DMS53 (cell line): ENCODE measurements at regions not wholly inside any gene's neighbourhood (a gene's known extent, or its start where the extent isn't known, plus 50 kb on each side); places are given as distances from the start of the nearest gene placed in this dataset.

Experiments used
- DNase-seq: peaks from one replicate; lab custom pipeline; 2025; lab: John Stamatoyannopoulos, UW

DNA sequence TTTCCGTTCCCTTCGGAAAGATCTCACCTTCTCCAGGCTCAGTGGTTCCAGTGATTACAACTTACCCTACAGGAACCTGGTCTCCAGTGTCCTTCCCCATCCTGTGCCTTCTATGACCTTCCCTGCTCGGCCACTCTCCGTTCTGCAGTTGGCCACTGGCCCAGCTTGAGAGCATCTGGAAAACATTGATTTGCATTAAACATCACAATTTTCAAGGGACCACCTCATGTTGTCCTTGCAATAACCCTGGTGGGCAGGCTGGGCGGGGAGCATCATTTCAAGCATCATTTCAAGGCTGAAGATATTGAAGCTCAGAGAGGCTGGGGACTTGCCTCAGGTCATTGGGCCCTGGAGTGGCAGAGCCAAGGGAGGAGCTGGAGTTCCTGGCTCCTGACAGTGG, 177.4 kb downstream of the SEC61B start:
- no peak for DNase-seq

- DNase-seq = no peak
Observed at GRCh38 chr9:99400184-99400731, 178.2 kb downstream of the SEC61B start.

GRCh38 chr9:99401680-99402504, 179.8 kb downstream of the SEC61B start:
- DNase-seq = no peak

DNA sequence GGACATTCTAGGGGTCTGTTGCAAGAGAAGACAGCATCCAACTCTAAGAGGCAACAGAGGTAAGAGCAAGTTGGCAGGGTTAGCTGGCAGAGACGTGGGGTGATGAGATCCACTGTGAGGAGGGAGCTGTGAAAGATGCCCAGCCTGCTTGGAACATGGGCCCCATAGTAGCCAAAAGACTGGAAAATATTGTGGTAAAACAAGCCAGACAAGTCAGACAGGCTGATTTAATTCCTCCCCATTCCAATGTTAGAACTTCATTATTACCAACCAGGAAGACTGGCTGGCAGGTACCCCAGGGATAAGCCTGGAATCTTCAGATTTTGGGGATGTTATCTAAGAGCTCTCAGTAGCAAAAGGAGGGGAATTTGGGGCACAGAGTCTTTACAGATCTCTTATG, 181.3 kb downstream of the SEC61B start:
- no peak for DNase-seq

DNA sequence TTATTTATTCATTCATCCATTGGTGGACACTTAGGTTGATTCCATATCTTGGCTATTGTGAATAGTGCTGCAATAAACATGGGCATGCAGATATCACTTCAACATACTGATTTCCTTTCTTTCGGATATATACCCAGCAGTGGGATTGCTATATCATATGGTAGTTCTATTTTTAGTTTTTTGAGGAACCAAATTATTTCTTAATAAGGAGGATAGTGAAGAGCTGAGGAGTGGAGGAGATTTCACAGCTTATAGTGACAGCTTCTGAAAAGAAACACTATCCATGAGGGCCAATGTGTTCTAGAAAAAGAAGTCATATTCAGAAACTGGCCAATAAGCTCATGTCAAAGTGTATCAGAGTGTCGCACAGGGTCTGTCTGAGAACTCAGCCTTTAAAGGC, 183.3 kb downstream of the SEC61B start:
- no peak for DNase-seq

DNA sequence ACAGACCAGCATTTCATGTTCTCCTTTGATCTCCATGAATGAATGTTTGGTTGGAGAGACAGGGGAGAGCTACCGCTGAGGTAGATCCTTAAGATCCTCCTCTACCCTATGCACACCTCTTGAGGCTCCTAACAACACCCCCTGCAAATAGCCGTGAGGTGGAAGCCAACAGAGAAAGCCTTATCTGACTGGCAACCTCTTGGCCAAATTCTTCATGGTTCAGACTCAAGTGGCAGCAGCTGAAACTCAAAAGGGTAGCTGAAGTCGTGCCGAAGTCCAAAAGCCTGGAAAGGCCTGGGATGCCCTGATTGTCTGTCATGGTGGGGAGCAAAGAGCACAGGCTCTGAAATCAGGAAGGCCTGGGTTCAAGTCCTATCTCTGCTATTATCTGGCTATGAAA, 184.9 kb downstream of the SEC61B start:
- no peak for DNase-seq

- peak; percentile 6 for DNase-seq
Observed at GRCh38 chr9:99411068-99411467, 189.0 kb downstream of the SEC61B start.

DNA sequence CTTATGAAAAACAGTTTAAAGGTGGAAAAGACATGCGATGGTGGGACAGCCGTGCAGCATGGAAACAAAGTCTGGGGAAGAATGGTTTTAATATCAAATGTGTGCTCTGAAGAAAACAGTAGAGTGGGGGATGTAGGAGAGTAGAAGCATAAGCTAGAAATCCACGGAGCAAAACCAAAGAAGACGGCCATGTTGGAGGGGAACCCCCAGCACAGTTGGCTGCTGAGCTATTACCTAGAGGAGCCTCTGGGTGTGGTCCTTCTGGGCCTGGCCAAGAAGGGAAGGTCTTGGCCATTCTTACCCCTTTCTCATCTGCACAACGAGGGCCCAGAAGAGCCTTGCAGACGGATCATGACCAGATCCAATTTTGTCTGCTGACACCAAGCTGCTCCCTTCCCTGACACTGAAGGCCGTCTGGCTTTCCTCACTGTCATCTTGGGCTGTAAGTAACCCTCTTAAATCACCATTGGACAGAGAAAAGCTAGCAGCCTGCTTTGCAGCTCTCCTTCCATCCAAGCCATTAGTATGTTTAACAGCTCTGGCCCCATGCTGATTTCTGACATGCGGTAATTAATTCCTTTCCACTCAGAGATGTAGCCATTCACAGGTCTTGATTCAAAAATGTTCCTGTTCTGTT, 189.5 kb downstream of the SEC61B start:
- DNase-seq = no peak

DNA sequence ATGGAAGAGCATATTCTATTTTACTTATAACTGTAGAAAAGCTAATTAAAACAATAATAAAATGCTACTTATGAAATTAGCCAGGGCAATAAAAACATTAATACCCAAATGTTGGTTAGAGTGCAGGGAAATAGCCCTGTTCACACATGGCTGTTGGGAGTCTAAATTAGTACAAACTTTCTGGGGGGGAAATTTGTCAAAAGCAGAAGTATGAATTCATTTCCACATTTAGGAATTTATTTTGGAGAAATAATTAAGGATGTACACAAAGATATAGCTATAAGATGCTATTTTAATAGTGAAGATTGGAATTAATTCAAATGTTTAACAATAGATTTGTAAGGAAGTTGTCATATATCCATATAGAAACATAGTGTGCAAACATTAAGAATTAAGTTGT, 190.5 kb downstream of the SEC61B start:
- no peak for DNase-seq

GRCh38 chr9:99414321-99414720, 192.2 kb downstream of the SEC61B start:
- DNase-seq = no peak

DNA sequence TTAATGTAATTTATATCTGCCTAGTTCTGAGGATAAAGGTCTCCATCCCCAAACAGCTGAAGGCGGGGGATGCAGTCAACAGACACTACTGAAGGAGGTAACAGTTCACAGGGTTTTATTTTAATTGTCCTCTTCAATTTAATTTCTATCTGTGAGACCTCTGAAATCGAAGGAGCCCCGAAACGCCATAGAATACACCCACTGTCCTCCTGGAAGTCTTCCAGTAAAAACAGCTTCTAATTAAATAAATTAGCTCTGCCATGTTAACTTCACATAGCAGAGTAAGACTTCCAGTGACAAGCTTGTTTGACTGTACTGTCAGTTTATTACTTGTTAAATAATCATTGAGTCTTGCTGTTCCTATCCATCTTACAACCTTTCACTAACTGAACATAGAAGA, 193.5 kb downstream of the SEC61B start:
- DNase-seq = no peak

DNA sequence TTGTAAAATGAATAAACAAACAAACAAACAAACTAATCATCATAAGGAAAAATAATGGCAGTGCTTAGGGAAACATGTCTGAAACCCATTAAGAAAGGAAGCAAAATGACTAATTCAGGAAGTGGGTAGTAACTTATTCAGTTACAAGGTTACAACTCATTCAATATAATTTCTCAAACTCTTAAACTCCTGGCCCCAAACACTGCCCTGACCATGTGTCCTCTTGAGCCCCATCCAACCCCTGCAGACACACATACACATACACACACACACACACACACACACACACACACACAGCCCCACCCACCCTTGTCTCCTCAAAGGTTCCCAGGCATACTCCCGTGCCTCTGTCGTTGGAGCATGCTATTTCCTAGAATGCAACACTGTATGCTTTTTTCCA, 193.9 kb downstream of the SEC61B start:
- DNase-seq = no peak

- no peak for DNase-seq
Observed at GRCh38 chr9:99419070-99419469, 197.0 kb downstream of the SEC61B start.

DNA sequence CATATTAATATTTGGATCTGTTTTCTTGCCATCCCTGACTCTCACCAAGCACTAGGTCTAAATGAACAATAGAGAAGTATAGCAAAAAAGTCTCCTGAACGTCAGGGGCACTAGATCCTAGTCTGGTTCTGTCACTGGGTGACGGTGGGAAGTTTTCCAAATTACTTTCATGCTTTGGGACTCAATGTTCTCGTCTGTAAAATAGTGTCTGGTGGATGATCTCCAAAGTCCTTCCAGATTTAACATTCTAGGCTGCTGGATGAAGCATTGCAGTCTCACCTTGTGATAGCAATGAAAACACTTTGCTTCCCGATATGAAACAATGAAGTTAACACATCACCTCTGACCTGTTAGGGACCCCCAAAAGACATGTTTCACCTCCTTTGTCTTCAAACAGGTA, 199.3 kb downstream of the SEC61B start:
- DNase-seq = no peak

- DNase-seq = no peak
Observed at GRCh38 chr9:99425124-99425523, 203.0 kb downstream of the SEC61B start.

DNA sequence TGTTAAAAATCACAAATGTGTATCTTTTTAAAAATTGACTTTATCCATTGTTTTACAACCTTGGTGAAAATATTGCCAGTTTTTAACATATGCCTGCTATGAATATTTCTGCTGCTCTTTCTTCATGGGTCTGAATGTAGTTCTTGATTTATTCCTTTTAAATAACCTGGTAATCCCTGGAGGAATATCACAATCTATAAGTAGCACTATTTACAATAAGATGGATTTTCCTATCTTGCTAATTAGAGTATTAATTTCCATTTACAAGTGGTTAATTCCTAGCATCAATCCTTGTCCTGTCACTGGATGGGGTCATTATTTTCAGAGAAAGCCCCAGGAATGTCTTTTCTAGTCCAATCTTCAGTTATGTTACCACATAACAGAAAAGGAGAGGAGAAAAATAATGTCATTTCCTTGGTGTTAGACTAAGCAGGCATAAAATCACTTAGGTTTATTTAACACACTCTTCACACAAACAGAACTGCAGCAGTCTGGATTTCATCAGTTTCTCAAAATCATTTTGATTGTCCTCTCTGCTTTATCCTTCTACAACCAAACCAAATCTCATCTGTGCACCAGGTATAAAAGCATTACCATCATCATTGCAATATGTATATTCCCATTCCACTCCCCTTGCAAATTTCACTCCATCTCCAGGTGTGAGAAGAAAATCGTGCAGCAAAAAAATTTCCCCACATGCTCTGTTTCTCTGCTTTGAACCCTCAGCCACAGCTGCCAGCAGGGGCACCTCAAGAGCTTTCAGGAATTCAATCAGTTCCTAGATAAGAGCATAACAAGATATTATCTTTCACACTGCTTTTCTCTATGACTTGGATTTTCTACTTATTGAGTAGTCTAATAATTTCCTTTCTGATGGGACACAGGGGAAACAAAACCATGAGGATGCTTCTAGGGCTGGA, 204.1 kb downstream of the SEC61B start:
- no peak for DNase-seq

DNA sequence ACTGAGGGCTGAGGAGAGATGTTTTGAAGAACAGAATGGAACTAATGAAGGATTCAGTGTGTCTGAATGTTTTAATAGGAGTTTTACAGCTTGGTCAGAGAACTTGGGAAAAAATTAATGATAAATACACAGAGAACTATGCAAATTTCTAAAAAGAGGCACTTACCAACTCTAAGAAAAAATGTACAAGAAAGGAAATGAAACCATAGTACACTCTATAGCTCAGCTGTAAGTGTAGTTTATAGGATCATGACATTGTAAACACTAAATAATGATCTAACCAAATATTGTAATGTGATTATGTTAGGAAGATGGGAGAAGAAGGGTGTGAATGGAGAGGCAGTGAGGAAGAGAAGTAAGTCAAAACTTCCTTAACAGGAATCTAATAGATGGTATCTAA, 205.2 kb downstream of the SEC61B start:
- no peak for DNase-seq

DNA sequence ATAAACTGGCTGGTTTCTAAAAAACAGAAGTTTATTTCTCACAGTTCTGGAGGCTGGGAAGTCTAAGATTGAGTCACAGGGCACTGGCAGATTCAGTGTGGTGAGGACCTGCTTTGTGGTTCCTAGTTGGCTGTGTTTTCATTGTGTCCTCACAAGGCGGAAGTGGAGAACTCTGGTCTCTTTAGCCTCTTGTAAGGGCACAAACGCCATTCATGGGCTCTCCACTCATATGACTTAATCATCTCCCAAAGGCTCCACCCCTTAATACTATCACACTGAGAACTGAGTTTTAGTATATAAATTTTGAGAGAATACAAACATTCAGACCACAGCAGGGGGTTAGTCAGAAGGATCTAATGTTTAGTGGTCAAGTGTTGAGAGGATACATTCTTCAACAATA, 208.2 kb downstream of the SEC61B start:
- no peak for DNase-seq

DNA sequence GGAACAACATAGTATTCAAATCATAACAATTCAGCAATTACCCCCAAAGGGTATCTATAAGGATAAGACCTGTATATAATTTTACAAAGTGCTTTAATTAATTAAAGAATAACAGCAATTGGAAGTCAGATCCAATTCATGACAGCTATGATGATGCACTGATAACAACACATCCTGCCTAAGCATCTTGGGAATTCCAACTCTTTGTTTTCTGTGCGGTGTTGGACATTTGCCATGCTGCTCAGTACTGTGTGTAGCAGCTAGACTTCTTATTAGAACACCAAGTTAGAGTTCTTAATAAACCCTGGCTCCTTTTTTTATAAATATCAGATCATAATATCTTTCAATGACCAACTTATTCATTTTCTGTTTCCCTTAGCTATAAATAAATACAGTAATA, 209.0 kb downstream of the SEC61B start:
- no peak for DNase-seq

DNA sequence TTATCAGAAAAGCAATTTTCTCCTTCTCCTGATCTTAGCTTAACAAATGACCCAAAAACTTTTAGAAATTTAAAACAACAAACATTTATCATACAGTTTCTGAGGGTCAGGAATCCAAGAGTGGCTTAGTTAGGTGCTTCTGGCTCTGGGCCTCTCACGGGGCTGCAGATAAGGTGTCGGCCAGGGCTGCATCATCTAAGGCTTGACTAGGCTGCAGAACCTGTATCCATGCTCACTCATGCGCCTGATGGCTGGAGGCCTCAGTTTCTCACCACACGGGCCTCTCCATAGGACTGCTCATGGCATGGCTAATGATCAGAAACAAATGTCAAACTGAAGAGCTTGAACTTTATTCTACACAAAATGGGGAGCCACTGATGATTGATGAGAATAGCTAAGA, 210.0 kb downstream of the SEC61B start:
- DNase-seq = no peak

DNA sequence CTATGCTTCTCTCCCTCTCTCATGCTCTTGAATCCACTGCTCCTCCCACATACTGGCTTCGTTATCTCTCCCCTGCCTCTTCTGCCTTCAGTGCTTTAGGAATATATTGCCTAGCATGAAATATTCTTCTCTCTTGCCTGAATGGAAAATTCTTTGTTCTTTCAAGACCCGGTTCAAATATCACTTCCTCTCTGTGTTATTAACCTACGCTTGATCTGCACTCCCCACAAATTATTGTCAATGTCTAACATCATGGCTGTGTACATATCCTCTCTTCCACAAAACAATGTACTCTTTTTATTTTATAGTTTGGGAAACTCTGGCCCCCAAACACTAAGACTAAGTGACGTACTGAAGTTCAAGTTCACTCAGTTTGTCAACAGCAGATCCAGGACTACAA, 211.0 kb downstream of the SEC61B start:
- peak; percentile 26 for DNase-seq

DNA sequence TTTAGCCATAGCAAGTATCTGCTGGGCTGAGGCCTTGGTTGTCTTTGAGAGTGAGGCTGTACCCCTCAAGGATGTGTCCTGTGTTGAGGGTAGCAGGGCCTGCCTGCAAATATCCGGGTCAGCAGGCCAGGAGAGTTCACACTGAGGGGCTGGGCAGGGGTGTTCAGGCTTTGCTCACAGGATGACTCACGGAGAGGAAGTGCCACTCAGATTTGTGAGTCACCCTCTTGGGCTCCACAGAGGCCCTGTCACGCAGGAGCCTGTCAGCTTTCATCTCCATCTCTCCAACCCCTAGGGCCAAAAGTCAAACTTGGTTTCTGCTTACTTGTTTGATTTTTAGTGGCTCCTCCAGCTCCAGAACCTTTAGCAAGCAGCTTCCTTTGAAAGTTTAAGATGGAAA, 211.5 kb downstream of the SEC61B start:
- DNase-seq = peak; percentile 95
